ENCODE measurements at regions not wholly inside any gene's neighbourhood (a gene's known extent, or its start where the extent isn't known, plus 50 kb on each side); places are given as distances from the start of the nearest gene placed in this dataset.

DNA sequence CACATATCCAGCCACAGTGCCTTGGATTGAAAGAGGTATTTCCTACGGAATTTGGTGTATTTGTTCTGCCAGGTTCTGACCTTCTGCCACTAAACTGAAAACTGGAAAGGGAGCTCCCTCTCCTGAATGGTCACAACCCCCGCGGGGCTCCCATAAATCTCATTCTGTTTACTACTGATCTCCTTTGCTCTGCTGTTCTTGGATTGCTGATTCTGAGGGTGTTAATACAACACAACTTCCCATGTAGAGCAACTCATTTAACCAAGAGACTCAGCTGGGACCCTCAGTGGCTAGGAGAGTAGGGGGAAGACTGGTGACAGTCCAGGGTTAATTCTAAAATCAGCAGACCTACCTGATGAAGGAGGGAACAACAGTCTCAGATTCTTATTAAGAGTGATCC is 662.9 kb downstream of the INHBA start:
- DNase-seq (ENCODE audit: low spot score), result no peak

DNA sequence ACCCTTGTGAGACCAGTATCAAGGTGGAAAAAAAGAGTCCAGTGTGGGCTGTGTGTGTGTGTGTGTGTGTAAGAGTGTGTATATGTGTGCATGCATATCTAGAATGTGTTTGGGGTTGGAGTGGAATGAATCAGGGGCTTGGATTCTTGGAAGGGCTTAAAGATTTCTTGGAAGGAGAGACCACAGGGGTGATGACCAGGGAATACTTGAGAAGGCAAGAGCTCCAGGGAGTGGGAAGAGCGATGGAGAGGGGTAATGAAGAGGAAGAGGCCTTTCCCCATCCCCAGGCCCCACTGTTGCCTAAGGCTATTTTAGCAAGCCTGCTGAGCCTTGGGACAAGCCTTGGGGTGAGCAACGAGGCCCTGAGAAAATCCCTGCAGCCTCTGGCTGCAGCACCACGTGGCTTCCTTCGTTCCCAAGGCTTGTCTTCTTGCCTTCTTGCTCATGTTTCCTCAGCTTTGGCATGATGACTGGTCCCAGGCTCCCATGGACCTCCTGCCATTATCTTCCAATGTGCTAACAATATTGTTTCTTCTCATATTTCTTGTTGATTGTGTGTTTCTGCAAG is 663.4 kb downstream of the INHBA start:
- no peak for DNase-seq (ENCODE audit: low spot score)

DNA sequence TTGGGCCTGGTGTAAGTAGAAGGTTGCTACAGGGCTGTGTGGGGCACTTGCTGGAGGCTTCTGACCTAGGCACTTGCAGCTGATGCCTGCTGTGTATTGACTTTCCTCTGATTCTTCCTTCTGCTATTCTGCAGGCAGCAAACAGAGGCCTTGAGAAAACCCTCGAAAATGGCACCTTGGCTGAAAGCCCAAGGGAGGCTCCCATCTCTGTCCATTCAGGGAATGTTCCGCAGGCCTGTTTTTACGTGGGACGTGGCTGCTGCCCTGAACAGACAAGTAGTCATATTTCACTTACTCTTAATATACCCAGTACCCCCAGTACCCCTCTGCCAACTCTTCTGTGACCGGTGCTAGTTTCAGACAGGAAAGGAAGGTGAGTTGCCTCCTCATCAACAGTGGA is 664.7 kb downstream of the INHBA start:
- DNase-seq (ENCODE audit: low spot score), result no peak

DNA sequence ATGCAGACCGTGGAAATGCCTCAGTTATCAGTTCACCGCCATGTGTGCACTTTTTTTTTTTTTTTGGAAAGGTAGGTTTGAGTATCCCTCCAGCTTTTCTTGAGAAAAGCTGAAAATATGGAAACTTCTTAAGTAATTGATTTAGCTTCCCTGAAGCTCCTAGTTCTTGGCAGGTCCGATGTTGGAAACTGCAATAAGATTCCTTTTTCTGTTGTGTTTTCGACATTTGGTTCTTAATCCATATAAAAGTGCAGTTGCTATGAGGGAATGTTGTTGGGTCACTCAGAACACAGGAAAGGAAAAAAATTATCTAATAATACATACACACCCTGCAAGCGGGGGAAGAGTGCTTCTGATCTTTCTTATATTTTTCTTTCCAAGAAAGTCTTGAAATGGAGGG is 665.2 kb downstream of the INHBA start:
- DNase-seq (ENCODE audit: low spot score), result no peak

DNA sequence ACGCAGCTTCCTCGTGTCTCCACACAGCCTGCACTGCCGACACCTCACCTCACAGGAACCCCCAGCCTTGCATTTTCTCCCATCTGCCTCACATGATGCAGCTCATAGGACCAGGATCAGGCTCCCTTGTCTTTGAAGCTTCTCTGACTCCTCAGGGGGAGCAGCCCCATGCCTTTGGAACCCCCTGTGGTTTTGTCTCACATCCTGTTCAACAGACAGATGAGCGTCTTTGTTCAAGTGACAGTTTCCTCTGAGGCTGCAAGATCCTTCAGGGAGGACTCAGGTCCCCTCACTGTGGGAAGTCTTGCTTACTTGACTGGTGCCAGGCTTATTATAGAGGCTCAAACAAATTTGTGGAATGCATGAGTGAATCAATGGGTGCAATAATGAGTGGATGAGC is 667.1 kb downstream of the INHBA start:
- DNase-seq (ENCODE audit: low spot score), result no peak

DNA sequence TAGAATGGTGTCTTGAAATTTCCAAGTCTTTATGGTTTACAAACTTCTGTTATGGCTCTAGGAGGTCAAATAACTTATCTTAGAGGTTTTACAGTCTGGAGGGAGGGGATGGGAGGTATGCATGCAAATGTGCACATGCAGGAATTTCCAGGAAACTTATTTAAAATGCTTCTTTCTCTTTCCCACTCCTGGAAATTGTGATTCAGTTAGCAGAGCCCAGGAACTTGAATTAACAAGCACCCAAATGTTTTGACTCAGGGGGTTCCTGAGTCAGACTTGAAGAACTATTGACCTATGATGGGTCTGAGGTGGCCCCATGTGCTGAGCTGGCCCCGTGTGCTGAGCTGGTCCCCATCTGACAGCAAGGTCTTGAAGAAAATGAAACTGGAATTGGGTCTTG is 669.4 kb downstream of the INHBA start:
- DNase-seq (ENCODE audit: low spot score), result no peak

DNA sequence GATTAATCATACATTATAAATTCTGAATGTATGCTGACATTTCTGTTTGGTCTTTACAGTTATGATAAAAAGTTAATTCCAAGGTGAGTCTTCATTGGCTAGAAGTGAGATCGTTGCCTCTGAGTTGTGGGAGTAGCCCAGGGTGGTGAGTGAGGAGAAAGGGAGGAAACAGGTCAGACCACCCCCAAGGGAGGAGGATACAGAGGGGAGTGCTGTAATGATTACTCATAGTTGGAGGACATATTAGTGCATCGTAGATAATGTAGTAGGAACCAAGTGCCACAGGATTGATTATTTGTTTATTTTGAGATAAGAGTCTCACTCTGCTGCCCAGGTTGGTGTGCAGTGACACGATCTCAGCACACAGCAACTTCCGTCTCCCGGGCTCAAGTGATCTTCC is 672.2 kb downstream of the INHBA start:
- no peak for DNase-seq (ENCODE audit: low spot score)

DNA sequence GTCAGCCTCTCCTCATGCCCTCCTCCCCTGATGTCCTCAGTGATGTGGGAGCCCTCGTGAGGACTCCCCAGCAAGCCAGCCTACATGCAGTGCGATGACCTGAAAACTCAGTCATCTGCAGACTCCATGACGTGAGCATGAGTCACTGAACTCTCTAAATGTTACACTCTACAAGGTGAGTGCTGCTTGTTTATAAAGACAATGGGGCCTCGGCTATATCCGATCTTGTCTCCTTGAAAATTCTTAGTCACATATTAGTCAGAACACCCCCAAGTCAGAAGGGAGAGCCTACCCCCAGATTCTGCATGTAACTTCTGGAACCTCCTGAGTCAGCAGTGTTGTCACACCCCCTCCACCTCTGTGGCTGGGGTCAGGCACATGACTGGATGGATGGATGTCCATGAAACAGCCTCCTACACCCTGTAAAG is 673.8 kb downstream of the INHBA start:
- no peak for DNase-seq (ENCODE audit: low spot score)

DNA sequence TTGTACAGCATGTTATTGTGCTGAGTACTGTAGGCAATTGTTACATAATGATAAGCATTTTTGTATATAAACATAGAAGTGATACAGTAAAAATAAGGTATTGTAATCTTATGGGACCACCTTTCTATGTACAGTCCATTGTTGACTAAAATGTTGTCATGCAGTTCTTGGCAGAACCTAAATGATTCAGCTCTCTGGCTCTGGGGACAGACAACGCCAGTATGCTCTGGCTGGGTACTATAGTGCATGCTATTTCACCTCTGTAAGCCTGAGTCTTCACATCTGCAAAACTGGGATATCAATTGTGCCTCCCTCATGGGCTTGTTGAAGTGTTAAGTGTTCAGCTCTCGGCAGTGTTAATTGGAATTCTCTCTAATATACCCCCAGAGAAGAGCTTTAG is 674.3 kb downstream of the INHBA start:
- no peak for DNase-seq (ENCODE audit: low spot score)

DNA sequence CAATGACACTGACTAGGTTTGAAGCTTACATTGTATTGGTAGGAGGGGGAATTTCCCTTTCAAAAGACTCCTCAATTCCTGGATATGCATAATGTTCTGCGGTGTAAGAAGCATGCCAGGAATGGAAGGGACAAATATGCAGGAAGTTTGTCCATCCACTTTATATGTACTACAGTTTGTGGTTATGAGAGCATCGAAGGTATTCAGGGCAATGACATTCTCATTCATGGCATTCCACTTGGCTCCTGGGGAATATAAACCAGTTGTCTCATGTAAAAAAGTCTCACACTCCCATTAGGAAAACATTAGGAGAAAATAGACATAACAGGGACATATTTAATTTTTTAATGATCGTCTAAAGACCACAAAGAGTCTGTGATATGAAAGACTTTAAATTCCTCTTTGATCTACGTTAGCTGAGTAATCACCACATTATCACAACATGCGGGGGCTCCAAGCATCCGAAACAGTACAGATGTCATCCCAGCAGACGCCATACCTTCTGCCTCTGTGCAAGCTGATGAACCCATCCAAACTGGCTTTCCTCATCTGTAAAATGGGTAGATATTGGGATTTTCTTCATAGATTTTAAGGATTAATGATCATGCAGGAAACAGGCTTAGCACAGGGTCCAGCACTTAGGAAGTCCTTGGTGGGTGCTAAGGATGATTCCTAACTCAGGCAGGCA is 675.3 kb downstream of the INHBA start:
- no peak for DNase-seq (ENCODE audit: low spot score)

DNA sequence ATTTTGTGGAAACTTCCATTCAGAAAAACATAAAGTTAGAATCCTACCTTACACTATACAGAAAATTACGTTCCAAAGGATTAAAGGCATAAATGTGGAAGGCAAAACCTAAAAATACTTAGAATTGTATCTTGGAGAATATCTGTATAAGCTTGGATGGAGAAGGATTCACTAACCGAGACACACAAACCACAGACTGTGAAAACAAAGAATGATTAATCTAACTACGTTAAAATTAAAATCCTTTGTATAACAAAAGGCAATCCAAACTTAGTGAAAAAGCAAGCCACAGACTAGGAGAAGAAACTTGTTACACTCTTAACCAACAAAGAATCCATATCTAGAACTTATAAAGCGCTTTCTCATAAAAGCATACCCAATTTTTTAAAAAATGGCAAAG is 678.8 kb downstream of the INHBA start:
- DNase-seq (ENCODE audit: low spot score), result no peak

DNA sequence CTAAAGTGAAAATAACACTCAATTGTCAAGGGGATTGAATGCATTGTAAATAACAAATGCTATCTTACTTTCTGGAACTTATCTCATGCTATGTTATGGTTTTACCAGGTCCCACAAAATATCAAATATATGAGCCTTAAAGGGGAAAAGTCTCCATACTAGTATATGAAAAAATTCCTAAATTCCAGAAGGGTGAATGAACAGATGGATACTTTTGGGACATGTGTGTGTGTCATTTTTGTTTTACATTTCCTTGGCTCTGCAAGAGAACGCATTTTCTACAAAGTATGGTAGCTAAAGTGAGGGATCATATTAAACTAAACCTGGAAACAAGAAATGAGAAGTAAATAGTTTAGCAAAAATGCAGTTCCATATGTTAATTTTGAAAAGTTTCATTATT is 682.8 kb downstream of the INHBA start:
- no peak for DNase-seq (ENCODE audit: low spot score)

DNA sequence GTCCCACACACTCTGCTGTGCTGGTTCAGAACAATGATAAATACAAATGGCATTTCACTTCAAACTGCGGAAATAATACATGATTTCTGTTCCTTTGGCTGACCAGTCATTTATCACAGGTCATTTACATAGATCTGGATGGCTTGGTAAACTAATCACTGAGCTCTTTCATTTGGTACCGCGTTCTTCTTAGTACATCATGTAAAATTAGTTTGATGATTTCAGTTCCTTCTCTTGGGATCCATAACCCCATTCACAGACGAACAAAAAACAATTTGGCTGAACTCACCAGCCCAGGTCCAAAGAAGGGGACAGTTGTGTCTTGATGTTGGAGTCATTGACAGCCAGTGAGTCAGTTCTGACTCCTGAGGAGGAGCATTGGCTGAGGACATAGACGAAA is 689.8 kb downstream of the INHBA start:
- no peak for DNase-seq (ENCODE audit: low spot score)

DNA sequence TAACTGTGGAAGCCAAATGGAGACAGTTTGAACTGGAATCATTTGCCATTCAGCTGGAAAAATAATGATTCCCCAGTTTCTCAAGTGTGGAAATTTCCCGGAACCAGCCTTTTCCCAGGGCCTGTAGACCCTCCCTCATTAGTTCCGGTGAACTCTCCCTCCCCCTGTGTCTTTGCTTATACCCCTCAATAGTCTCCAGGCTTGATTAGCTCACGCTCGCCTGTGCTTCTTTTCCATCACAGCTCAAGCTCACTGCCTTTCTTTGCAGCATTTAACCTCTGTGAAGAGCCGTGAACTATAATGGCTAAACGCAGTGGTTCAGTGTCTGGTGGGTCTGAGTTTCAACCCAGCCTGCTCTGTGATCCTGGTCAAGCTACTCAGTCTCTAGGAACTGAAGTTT is 690.8 kb downstream of the INHBA start:
- DNase-seq (ENCODE audit: low spot score), result no peak

DNA sequence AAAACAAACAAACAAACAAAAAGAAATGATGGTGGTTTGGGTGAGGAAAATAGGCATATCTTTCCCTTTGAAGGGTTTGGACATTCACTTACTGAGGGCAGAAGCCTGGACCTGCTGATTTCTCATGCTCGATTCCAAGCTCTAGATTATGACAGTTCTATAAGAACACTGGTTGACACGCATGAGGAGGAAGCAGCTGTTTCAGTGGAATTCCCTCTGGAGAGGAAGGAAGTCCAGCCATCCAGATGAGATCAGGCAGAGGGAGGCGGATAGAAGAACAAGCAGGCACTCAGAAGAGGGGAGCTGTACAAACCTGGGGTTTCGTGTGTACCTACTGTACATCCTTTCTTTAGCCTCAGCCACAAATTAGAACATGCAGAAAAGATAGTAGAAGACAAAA is 691.9 kb downstream of the INHBA start:
- no peak for DNase-seq (ENCODE audit: low spot score)

DNA sequence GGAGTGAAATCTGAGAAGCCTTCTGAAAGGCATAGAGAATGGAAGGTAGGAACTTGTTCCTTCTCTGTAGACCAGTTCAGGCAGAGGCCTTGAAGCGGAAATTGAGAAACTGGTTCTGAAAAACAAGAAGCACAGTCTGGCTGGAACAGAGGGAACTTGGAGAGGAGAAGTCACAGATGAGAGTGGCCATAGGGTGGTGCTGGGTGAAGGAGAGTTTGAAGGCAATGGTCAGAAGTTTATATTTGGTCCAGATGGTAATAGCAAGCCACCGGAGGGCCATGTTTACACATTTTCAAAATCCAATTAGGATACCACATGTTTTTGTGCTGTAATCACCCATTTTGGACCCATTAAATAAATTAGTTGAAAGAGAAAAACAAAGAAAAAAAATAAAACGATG is 692.5 kb downstream of the INHBA start:
- no peak for DNase-seq (ENCODE audit: low spot score)

DNA sequence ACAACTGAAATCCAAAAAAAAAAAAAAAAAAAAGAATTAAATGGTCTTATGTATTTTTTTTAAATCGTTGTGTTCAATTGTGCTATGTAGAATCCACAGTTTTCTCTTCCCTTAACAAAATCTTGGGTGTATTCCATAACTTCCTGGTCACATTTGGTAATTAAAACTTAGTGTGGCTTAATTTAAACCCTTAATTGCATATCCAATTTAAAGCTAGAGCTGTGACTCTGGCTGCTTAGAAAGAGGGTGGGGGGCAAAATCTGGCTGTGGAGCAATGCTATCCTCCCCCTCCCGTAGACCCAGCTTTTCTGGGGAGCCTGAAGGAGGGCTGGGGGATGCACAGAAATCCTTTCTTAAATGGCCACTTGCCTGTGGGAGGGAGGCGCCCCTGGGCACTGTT is 695.1 kb downstream of the INHBA start:
- DNase-seq (ENCODE audit: low spot score), result no peak

DNA sequence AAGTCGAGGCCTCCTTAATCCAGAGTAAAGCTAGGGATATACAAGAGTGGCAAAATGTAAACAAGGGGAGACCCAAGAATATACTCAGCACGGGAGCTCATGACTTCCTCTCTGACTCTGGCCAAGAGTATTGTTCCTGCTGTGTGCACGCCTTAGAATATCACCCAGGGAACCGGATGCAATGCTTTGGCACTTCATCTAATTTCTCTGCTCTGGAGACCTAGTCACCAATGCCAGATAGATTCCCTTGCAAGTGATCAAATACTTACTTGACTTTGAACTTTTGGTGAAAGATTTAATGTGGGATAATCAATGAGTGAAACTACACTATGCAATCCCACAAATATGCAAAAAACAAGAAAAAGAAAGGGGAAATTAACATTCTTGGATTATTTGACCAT is 695.5 kb downstream of the INHBA start:
- DNase-seq (ENCODE audit: low spot score), result no peak

DNA sequence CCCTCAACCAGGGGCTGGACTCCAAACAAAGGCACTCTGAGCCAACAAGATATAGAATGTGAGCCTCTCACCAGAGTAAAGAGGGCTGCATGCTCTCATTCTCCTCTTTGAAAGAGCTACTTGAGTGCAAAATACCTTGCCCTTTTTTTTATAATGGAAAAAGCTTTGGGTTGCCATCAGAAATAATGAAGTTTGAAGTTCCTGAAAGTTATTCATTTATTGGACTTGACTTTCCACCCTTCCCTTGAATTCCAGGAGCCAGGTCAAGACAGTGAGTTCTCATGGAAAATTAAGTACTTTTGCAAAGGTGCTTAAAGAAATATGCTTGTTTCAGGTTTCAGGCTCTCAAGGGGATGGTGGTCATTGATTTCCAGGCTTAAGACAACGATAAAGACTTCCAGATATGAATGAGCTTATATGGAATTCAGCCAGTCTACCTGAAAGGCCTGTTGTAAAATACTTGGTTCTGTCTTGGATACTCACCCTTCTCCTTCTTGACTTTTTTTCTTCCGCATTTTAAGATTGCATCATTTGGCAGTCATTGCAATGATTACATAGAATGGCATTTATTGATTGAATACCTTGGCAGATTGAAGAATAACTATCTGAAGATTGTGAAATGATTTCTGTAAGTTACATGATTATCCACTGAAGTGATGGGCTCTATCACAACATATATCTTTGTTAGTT is 696.4 kb downstream of the INHBA start:
- DNase-seq (ENCODE audit: low spot score), result no peak

DNA sequence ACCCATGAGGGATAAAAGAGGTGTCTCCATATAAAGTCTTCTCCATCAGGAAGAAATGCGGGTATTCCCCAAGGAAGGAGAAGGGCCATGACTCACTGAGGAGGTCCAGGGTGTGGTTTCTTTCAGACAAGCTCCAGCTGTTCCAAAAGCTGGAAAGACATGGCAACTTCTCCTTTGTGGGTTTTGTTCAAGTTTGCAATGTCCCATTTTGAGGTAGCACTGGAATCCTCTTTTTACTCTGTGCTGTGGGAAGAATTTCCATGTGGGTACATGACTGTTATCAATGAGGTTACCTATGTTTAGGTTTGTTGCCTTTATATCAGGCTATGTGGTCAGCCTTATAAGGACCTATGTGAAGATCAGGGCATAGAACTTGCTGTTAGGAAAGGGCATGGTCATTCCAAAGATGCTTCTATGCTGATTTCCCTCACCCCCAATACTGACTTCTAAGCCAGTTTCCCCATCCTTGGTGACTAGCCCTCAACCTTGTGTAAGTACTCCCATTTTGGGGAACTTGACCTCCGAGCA is 697.5 kb downstream of the INHBA start:
- DNase-seq (ENCODE audit: low spot score), result no peak

DNA sequence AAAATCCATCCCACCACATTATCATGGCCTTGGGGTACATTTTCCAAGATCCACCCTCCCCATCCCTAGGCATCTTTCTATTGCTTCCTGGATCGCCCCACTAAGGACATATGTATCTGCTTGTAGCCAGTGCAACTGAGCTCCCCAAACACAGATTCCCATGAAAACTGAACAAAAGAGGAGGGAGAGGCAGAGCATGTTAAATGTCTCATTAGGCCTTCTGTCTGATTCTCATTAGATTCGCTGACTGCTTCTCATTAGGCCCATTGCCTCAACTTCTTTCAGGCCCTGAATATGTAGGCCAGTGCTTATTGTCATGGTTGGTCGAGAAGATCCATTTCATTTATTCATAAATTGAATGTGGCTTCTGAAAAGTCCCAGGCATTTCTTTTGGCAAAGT is 698.9 kb downstream of the INHBA start:
- DNase-seq (ENCODE audit: low spot score), result no peak

DNA sequence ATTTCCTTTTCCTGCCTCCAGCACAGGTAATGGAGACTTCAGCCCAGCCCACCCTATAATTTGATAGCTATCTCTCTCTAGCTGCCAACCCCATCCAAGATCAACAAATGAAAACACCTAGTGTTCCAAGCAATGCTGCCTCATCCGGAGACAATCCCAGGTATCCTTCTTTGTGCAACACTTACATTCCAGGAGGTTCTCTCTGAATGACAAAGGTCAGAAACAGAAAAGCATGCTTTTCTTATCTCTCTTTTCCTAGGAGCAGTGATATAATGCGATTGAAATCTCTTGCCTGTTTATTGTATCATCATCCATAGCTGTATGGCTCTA is 699.3 kb downstream of the INHBA start:
- no peak for DNase-seq (ENCODE audit: low spot score)

DNA sequence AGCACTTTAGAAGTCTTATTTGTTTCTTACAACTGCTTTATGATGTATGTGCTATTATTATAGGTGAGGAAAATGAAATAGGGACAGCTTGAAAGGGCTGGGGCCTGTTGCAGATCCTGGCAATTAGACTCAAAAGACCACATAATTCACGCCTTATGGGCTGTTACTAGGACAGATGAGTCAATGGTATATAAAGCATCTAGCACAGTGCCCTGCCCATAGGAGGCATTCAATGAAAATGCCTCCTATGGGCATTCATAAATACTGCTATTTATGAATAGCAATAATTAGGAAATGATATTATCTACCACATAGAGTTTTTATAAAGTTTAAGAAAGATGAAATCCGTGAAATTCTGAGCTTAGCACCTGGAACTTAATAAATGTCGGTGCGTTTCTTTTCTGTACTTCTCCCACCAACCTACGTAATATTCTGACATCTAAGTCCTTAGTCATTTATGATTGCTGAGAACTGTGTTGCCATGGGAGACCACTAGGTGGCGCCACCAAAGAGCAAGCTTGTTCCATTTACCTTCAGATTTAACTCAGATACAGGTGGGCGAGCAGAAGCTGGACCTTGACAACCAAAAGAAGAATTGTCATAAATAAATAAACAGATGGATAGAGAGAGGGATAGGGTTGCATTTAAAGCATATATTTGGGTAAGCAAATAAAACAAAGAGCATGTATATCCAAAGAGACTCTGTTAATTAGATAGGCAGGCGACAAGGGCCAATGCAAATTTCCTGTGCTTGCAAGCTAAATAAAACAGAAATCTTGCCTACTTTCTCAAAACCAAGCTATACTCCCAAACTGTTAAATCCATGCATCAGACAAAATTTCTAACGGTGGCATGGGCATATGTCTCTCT is 699.9 kb downstream of the INHBA start:
- peak; percentile 37 for DNase-seq (ENCODE audit: low spot score)

Measured in hematopoietic multipotent progenitor cell treated with erythropoietin and hydrocortisone succinate and interleukin-3 and kit ligand, for 15 days (in vitro differentiated cells).